DMS53 treated with DMSO at 0.1 percent for 48 hours (cell line): ENCODE measurements at regions not wholly inside any gene's neighbourhood (a gene's known extent, or its start where the extent isn't known, plus 50 kb on each side); places are given as distances from the start of the nearest gene placed in this dataset.

Source experiments
- DNase-seq: peaks from one replicate; lab custom pipeline; 2025; ENCODE audit not compliant: unreplicated experiment; lab: John Stamatoyannopoulos, UW

DNA sequence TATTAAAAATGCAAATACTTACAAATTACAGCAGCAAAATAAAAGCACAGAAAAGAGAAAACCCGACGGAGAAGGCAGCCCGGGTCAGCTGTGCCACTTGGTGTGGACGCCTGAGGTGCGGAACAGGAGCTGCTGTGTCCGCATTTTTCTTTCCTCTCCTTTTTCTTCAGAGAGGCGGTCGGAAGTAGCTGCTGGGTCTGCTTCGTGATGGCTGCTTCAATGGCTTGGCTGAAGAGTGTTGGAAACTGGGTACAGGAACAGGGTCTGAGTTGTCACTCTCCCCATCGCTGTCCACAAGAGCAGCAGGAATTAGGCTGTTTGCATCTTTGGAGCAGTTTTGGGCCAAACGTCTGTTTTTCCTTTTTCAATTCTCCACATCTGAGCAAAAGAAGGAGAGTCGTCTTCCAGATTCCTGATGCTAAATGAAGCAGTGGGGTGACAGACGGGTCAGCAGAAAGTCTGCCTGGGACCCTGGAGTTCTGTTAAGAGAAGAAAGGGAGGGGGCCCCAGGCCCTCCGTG lies 53.5 kb upstream of the ARL8B start:
- DNase-seq = no peak

DNA sequence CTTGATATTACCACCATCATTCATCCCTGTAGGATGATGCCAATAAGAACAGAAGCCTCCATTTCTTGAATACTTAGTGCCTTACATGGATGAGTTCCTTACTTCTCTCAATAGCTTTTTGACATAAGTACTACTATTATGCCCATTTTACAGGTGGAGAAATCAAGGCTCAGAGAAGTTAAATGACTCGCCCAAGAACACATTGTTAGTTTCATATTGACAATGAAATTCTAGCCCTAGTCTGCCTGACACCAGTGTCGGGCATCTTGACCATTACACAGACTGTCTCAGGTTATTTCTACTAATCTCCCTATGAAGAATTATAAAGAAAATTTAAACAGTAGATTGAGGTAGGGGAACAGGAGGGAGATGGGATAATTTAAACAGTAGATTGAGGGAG lies 52.5 kb upstream of the ARL8B start:
- DNase-seq = no peak

DNA sequence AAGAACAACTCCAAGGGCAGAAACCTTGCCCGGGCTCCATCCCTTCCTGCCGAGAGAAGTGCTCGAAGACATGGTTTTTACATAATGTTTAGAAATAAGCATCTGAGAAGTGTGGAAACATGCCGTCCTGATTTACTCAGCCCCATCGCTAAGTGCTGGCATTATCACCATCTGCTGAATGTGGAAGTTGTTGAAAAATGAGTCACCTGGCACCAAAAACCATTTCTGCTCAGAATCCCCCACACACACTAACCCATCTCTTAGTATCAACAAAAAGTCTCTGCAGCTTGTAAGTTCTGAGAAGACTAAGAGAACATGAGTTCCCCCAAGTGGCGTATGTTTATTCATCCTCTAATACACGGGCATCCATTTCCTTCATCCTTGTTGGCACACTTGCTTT lies 51.0 kb upstream of the ARL8B start:
- no peak for DNase-seq

DNA sequence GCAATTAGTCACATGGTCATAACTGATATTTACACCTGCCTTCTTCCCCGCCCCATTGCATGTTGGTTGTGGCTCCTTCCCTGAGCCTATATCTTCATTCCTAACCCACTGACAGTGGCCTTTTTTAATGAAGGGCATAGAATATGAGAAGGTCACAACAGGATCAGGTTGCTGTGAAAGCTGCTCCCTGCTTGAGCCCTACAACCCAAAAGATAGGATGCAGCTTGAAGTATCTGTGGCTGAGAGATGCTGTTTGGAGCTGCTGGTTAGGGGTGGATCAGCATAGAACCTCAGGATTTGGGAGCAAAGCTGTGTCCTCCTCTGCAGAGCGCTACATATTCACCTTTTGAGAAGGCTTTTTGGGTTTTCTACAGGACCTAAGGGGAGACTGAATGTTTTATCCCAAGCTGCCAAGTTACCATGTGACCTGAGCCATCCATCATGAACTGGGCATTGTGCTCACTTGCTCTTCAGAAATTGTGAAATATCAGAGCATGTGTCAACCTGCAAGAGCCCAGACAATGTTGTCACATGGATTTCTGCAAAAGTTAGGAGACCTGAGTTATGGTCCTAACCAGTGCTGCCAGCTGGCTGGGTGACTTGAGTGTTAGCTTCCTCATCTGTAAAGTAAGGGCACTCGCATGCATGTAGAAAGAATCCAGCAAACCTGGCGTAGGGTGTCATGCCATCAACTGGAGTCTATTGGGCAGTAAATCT lies 49.8 kb upstream of the ARL8B start:
- DNase-seq = no peak
